ENCODE measurements at regions not wholly inside any gene's neighbourhood (a gene's known extent, or its start where the extent isn't known, plus 50 kb on each side); places are given as distances from the start of the nearest gene placed in this dataset.

DNA sequence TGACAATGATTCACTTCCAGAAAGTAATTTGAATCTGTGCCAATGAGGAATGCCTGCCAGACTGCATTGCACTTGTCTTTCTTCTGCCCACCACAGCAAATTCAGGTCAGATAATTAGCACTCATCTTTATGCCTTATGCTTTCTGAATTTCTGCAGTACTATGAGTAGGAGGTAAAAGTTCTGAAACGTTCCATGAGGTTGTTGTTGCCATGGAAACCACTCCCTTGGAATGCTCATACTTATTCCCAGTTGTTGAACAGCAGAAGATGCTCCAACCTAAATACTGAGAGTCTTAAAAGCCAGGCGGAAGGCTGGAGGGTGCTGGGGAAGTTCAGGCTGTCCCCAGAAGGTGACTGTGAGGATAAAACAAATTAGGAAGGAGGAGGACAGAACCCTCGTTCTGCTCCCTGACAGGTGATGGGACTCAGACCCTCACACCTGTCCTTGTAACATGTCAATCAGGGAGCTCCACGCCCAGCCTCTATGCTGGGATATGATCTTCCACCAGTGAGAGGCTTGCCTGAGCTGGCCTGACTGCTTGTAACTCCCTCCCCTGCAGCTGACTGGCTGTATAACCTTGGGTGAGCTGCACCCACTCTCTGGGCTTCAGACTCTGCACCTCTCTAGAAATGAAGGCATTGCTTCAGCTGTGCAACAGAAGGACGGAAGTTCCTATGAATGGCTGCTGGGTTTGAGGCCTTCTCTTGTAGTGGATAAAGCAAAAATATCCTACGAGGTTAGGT, 554.3 kb upstream of the MGMT start:
- no peak for DNase-seq

- no peak for DNase-seq
Observed at GRCh38 chr10:128914681-128915080, 552.4 kb upstream of the MGMT start.

DNA sequence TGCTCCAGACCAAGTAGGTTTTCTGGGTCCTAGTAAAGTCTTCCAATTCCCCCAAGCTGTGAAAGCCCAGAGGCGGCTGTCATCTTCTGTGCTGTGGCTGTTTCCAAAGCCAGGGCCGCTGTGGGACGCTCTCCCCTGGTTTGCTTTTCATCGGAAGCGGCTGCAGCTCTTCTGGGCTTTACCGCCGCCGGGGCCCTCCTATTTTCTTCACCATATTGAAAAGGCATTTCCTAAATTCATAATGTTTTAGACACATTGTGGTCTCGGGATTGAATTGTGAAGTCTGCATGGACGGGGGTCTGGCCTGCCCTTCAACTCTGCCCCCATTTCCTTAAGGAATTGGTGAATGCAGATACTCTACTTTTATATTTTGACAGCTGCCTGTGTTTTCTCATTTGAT, 551.4 kb upstream of the MGMT start:
- DNase-seq, result no peak

GRCh38 chr10:128916383-128916782, 550.7 kb upstream of the MGMT start:
- DNase-seq, result no peak

GRCh38 chr10:128921389-128922022, 545.5 kb upstream of the MGMT start:
- no peak for DNase-seq

DNA sequence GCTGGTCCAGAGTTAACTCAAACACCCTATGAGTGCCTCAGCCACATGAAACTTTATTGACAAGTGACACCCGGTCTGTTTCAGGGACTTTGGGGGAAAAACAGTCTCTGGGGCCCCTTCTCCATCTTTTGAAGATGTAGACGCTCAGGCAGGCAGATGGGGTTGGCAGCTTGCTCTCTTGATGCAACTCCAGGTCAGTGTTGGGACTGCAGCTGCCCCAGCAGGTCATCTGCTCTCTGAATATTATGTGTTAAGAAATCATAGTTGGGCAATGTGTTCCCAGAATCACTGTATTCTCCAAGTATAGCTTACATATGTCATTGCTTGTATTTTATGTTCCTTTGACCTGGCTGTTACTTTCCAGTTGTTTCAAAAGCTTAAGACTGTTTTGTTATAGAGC, 544.9 kb upstream of the MGMT start:
- no peak for DNase-seq

DNA sequence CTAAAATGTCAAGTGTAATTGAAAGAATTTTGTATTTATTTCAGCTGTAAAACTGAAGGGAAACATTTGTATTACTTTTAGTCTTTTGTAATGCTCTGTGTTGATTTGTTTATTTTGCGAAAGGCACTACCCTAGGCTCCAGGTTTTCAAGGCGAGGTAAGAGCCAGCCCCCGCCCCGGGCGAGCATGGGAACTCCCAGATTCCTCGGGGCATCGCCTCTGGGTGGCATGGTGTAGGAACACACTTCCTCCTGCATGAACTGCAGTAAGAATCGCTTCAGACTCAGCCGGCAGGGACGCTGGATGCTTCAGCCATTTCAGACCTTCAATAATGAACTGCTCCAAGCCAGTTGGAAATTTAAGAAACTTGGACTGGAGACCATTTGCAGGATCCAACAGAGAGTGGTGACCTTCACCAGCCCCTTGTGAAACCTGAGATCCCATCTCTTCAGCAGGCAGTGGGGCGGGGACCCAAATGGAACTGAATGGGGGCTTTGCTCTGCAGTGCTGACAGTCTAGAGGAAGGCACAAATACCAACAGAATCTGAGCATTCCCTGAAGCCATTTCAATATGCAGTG, 544.3 kb upstream of the MGMT start:
- no peak for DNase-seq

DNA sequence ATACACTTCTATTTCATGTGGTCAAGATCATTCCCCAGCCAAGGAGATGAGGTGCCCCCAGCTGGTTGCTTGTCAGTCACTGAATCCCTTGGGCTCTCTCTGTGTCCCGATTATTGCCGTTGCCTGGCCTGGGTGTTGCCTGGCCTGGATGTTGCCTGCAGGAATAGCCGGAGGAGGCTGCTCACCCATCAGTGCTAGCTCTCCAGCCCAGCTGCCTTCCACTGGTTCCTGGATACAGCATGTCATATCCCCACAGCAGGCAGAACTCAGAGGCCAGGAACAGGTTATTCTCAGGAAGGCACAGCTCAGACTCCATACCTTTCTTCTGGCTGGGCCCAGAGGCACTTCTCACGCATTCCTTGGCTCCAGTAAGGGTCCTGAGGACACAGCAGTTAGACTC, 542.1 kb upstream of the MGMT start:
- DNase-seq, result no peak

- DNase-seq, result no peak
Observed at GRCh38 chr10:128926711-128927110, 540.3 kb upstream of the MGMT start.

DNA sequence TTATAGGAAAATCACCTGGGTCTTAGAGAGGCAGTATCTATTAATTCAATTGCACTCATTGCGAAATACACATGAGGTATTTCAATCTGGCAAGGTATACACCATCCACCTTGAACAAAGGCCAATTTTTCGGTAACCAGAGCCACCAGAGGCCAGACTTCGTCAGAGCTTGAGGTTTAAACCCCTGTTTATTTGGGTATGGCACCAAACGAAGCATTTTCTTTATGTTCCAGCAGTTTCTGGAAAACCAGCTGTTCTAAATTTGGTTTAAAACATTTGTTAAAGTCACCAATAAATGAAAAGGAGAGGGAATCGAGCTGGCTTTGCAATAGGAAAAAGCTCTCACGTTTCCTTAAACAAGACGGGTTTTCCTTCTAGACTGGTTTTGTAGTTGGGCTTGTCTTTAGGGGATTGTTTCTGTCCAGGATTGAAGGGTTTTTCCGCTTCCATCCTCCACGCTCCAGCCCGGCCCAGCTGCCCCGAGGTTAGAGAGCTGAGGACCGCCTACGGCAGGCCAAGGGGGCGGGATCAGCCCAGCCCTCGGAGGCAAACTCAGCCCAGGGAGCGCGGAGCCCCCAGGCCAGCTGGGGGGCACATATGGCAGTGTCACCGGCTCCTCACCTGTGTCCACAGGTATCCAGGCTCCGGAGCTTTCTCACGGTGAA, 539.4 kb upstream of the MGMT start:
- no peak for DNase-seq

DNA sequence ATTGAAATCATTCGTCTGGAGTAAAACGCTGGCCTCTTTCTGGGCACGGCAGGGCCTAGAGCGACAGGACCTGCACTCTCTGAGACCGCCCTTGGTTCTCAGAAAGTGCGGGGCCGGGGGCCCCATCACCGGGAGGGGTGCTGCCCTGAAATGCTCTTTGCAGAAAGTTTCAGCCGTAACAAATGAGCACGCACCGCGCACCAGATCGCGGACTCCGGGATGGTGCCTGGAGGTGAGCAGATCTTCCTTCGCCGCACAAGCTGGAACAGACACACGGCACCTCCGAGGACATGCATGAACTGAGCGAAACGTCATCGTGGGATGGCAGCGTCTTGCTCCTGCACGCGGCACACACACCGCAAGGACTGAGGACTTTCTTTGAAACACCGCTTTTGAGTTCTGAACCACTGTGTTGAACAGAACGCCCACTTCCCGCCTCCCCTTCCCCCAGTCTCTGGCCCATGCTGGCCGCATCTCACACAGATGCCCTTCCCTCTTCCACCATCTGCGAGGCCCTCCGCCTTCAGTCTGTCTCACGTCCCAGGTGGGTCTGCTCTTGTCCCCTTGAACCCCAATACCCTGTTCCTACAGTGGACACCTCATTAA, 538.7 kb upstream of the MGMT start:
- DNase-seq, result no peak

GRCh38 chr10:128929131-128929530, 537.9 kb upstream of the MGMT start:
- no peak for DNase-seq

GRCh38 chr10:128929767-128930166, 537.3 kb upstream of the MGMT start:
- DNase-seq, result no peak

GRCh38 chr10:128930515-128930914, 536.5 kb upstream of the MGMT start:
- DNase-seq, result no peak

- no peak for DNase-seq
Observed at GRCh38 chr10:128932071-128932820, 534.8 kb upstream of the MGMT start.

DNA sequence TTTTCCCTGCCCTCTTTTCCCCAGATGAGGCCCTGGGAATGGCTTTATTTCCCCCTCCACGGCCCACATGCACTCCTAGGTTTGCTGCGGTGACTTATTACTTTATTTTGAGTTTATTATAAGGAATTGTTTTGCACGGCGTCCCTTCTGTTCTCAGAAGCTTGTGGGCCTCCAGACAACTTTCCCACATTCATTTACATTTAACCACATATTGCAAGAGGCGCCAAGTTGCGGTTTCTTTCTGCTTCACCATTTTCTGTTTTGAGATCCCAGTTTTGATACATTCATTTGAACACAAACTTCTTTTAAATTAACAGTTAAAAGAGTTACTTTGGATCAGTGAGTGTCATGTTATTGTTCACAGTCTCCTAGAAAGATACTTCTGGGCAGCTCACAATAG, 532.5 kb upstream of the MGMT start:
- DNase-seq, result no peak

- no peak for DNase-seq
Observed at GRCh38 chr10:128936392-128936791, 530.6 kb upstream of the MGMT start.

GRCh38 chr10:128938558-128938957, 528.5 kb upstream of the MGMT start:
- no peak for DNase-seq

DNA sequence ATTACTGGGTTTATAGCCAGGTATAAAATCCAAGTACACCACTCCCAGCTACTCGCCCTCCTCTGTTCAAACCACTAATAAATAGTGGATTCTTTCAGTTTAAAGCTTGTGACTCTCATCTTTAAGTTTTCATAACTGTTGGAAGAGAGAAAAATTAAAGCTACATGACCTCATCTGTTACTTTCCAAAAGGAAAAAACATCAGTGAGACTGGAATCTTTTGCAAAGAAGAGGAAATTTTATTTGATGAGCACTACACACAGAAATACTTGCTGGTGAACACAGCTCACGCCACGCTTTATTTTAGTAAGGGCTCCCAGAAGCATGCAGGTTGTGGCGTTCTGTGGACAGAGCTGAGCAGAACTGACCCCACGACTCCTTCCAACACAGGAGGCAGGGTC, 527.0 kb upstream of the MGMT start:
- DNase-seq, result no peak

- DNase-seq, result no peak
Observed at GRCh38 chr10:128943111-128943510, 523.9 kb upstream of the MGMT start.

DNA sequence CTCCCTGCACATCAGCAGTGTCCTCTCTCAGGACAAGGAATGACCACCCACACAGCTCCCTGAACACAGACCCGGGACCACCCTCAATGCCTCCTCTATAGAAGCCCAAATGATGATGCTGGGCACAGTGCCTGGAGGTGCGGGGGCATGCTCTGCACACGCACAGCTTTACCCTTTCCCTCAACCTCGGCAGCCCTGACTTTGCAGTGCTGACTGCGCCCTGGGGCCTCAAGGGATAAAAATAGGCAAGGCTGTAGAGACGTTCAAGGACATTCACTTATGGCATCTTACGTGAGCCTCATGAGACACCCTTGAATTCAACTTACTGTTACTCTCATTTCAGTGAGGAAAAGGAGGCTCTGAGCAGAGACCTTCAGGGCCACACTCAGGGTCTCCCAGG, 521.6 kb upstream of the MGMT start:
- DNase-seq, result no peak

DNA sequence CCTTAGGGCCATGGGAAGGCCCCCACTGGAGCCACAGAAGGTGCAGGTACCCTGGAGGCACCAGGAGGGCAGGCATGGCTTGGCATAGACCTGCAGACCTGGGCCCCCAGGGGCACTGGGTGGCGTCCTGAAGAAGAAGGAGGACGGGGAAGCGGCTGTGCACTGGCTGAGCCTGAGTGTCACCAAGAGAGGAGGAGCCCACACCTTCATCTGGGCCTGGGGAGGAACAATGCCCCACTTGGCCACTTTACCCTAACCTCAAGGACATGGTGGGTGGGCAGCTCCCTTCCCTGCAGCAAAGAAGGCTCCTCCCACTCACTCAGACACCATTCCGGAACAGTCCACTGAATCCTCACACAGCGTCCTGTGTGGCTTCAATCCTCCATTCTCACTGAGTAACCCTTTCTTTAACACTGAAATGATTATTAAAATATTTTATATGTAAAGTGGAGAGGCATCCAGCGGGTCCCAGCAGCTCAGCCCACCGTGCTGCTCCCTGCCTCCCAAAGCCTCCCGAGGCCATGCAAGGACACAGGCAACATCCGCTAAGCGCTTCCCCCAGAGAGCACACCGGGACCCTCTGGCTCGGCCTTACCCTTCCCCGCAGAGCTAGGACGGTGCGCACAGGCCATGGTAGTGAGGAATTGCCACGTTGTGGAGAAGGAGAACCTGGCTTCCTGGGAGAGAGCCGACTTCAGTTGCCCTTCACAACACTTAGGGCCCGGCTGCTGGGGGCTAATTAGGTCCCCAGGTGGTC, 516.7 kb upstream of the MGMT start:
- DNase-seq, result no peak
